GM21423 (cell line): ENCODE measurements at regions not wholly inside any gene's neighbourhood (a gene's known extent, or its start where the extent isn't known, plus 50 kb on each side); places are given as distances from the start of the nearest gene placed in this dataset.

Experiments used
- ATAC-seq: cut with Tn5 transposase; IDR thresholded peaks from one replicate; pipeline ENCODE4 v1.9.1; 2021; ENCODE audit warnings: mild to moderate bottlenecking, moderate library complexity; ENCODE audit not compliant: unreplicated experiment

DNA sequence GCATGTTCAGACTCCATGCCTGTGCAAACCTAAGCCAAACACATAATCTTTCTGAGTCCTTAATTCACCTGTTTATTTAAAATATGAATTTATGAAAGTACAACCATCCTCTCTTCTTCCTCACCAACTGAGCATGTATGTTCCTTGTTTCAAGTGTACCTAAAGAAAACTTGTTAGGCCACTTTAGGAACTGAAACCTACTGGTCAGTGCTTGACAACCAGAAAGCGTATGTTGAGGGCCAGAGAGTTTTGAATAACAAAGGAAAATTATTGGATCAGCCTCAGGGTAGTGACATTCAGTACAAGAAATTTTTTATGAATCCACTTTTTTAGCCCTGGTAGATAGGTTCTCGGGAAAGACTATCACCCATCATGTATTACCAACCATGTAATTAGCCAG is 847.6 kb upstream of the CELF4 start:
- no peak for ATAC-seq

DNA sequence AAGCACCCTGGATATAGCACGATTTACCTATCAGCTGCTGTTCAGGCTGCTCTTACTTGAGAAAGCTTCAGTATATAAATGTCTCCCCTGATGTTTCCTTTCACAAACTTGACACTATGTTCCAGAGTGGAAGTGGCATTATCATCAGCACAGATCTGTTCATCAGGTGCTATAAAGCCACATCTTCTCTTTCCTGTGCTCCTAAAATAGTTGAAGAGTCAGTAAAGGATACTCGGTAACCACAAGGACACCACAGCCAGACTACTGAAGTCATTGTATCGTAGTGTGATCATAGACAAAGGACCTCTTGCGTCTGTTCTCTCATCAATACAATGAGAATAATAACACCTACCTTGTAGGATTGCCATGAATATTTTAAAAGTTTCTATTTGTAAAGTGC is 841.0 kb upstream of the CELF4 start:
- ATAC-seq = no peak

DNA sequence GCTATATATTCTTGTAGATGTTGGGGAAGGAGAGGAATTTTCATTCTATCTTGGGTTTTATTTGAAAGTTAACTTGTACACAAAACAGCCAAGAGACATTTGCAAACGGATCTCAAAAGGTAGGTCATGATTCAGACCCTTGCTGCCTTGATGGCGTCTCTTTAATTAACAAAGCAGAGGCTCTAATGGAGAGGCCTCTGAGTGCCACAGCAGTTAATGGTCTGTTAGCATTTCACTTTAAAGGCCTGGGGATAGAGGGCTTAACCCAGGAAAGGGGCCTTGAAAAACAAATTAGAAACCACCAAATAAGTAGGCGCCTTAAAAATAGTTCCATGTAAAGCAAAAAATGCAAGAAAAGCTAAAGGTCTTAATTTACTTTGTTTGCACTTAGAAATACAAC is 836.9 kb upstream of the CELF4 start:
- no peak for ATAC-seq

DNA sequence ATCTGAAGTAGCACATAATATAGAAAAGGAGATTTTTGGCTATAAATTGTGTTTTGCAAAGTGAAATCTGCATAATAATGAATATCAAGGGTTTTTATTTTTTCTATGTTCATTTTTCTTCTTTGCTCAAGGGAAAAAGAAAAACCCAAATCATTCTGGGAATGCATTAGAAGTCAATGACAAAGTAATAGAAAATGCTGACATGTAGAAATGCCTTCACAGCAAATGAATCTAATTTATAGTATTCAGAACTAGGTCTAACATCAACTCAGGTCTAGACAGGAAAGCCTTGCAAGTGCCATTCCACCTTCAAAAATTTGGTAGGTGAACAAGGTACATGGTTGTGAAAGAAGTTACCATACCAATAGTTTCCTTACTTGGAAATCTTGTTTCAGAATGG is 831.5 kb upstream of the CELF4 start:
- ATAC-seq = no peak

DNA sequence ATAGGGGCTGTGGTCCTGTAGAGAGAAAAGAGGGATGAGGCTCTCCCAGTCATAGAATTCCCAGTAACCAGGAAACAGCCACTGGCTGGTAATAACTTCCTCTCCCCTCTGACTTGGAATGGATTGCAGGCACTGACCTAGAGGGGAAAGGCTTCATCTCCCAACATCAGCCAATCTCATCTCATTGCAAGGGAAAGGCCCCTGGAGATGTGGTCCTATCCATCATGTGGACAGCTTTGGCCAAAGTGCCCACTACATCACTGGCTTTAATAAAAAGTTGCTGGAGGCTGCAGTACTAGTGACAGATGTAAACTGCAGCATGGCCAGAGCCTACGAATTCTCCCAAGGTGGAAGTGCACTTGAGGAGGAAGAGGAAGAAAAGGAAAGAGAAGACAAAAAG is 820.5 kb upstream of the CELF4 start:
- ATAC-seq = no peak

DNA sequence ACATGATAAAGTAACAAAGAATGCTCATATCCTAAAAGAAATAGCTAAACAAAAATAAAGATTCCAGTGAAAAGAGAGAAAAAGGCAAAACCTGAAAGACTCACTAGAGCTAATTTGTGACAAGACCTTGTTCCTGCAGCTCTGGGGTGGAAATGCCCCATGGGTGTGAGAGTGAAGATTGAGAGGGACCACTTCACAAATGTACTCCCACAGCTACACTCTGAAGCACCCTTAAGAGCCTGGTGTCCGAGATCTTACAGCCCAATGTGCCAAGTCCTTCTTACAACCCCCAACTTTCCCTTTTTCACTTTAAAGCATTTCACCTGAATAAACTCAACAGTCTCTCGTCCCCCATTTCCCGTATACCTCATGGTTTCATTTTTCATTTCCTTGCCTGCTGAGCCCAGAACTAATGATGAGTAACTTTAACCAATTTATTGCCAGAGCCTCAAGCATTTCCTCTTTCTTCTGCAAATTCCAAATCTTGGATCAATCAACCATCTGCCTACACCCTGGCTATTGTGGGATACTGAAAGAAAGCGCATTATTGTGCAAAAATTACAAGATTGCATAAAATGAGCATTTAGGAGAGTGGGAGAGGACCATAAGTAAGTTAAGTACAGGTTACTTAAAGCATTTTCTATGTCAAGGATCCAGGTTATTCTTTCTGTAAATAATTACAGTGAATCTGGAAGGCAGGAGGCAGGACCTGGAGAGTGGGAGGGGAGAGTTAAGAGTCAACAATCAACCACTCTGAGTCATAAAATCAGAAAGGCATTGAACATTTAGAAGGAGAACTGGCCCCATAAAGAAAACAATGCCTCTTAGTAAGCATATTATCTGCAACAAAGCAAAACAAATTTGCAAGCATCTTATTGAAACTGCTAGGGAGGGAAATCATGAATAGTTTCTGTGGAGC is 804.4 kb upstream of the CELF4 start:
- ATAC-seq = no peak

DNA sequence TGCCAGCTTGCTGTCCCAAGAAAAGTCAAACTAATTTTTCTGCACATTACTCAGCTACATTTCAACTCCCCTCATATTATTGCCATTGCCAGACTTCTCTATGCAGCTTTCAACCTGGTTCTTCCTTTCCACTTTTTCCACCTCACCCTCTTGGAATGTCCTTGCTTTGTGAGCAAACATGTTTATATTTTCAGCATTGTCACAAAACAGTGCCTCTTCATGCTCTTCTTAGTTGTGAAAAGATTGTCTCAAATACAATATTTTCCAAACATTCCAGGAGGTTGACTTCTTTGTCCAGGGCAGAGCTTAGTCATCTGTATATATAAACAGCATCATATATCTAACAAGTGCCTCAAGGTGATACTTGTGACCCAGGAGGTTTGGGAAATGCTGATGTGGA is 803.3 kb upstream of the CELF4 start:
- no peak for ATAC-seq

DNA sequence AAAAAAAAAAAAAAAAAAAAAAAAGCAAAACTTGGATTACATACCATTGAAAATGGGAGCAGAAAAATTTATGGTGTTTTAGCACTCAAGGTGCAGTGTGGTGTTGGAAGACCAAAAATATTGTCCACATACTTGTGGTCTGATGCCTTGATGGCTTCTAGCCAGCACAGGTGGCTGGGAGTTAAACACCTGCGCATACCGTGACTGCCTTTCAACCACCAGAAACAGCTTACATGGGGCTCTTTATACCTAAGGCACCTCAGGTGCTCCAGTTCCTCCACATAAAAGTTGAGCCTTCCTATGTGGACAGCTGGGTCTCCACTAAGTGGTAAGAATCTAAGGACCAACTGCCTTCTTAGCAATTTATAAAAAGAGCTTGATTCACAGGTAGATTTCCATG is 802.6 kb upstream of the CELF4 start:
- no peak for ATAC-seq

DNA sequence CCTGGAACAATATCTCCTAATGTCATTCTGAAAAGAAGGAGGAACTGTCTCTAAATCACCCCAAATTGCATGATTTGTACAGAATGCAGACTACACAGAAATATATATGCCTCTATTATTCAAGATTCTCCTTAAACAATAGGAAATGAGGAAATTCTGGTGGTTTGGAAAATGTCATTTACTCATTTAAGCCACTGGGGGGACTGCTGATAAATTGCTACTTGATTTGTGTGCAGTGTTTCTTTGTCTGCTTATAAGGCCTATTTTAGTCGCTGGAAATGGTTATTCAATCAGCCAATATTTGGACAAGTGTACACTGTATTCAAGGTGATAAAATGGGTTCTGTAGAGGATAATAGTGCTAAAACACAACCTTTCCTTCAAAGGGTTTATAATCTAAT is 801.9 kb upstream of the CELF4 start:
- ATAC-seq = no peak

DNA sequence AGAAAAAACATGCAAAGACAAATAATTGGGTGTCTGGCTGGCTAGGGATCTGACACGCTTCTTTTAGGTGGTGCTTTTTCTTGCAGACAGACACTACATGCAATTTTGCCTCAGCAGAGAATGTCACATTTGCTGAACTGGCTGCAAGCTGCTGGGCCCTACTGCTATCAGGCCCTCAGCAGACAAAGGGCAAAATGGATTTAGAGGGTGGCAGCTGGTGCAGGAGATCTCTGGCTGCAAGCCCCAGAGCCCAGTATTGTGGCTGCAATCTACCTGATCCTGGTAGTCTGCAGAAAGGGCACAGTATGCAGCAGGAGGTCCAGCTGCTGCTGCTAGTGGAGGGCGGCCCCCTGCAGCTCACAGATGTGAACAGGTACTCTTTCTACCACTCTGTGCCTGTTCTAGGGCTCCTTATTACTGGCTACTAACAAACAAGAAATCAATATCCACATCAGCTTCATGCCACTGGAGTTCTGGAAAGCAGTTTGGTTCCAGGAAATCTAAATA is 796.7 kb upstream of the CELF4 start:
- ATAC-seq = no peak

DNA sequence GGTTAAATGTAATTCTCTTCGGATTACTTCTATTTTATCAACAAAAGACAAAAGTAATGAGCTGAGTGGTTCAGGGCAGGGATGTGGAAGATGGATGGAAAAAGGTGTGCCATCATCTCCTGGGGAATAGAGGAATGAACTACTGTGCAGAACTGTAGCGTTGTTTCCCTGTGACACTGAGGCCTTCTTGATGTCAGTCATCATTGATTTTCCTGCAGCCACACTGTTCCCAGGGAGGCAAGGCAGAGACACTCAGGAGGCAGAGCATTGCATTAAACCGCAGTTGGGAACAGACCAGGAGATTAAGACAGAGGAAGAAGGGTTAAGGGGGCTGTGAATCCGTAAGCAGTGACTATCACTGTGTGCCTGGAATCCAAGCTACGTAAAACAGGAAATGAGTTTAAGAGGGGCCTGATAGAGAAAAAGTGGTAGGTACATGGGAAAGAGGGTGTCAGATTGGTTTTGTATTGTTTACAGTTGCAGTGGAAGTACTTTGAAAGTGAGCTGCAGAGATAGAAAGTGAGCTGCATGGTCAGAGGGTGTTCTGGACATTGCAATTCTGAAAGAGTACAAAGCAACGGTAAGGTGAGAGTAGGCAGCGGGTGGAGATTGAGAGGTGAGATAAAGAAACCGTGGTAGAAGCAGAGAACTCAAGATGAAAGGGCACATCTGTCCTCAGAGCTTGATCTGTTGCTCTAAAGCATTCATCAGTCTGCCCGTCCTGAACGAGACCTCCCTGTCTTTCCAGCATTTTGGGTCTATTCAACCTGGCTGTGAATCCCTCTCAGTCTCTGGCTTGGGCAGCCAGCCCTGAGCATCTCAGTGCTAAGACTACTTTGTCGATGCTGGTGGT is 793.4 kb upstream of the CELF4 start:
- no peak for ATAC-seq

DNA sequence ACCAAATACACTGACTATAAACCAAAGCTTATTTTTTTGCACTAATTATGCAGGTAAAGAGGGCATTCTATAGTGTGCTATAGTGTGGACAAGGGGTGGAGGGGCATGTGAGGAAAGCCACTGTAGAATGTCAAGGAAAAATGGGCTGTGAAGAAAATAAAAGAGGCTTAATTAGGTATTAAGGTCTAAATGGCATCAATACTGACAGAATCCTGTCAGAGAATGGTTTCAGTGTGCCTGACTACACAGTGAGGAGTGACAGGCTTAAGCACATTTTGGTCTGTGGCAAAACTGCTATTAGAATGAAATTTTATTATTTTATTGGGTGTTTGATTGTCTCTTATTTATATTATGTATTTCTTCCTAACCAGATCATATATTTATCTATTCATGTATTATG is 787.6 kb upstream of the CELF4 start:
- ATAC-seq = no peak

DNA sequence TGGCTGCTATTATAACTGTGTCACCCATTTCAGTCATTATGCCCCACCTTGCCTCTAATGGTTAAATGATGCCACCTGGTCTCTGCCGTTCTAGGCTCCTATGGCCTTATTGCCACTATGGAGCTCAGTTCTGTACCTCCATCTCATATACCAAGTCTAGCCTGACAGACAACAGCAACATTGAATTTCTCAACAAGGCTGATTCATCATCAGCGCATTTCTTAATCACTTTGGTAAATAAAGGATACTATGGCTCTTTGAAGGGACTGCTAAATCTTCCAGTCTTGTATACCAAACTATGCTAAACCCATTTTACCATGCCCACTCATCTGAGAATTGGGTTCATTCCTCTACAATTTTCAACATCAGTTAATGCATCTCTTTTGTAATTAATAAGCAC is 784.5 kb upstream of the CELF4 start:
- no peak for ATAC-seq

DNA sequence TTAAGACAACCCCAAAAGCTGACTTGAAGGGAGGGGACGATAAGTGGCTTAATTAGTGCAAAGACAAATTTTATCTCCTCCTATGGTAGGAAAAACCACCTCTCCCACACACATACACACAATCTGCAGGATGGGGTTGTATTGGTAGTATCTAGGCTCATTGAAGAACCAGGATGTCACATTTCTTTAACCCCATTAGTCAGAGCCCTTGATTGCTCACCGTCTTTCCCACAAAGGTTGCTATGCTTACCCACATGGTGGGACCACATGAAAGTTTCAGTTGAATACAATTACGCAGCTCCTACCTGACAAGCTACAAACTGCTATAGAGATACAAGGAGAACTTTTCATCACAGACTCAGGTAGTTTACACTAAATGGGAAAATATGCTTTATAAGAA is 765.0 kb upstream of the CELF4 start:
- no peak for ATAC-seq

DNA sequence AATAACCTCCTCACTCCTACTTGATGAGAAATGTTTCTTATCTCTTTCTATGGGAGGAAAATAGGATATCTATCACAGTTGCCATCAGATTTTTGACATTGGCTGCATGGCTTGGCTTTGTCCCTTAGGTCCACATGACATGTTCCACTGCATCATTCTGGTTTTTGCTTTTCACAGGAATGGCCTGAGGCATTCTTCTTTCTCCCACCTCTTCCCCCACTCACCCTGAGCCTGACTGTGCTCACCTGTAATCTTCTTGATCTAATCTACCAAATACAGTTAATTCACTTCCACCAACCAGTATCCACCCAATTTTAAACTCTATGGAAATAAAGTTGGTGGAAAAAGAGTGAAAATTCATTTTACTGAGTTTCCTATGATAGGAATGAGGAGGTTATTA is 763.5 kb upstream of the CELF4 start:
- ATAC-seq = no peak

DNA sequence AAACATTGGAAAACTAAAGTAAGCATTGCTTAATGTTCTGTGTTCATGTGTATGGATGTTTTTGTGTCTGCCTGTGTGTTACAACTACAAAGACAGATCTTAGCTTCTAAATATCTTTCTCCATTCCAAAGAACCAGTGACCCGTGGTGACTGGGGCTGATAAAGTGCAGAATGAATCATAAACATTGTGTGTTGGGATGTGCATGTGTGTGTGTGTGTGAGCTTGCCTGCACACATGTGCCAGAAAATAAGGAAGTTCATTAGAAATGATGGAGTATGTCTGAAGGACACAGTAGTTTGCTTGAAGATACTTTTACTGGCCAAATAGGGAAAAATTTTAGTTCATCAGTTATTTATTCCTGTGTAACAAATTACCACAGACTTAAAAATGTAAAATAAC is 756.6 kb upstream of the CELF4 start:
- no peak for ATAC-seq

DNA sequence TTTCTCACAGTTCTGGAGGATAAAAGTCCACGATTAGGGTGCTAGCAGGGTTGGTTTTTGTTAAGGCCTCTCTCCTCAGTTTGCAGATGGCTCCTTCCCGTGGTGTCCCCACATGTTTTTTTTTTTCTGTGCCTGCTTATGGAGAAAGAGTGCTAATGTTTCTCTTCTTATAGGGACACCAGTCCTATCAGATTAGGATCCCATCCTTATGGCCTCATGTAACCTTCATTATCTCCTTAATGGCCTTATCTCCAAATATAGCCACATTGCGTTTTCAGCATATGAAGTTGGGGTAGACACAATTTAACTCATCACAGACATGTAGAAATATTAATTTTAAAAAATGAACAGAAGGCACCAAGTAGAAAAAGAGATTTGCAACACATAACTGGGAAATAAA is 755.7 kb upstream of the CELF4 start:
- ATAC-seq = no peak

DNA sequence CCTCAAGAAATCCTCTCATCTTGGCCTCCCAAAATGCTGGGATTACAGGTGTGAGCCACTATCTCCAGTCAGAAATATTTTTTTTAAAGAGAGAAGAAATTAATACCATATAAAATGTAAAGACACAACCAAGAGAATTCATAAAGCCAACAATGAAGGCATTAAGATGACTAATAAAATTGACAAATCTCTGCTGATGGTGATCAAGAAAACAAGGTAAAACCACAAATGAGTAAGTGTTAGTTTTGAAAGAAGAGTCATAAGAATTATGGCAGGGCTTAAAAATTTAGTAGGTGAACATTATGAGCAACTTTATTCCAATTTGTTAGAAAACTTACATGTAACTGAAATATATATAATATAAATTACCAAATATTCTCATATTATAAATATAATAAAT is 752.8 kb upstream of the CELF4 start:
- no peak for ATAC-seq

DNA sequence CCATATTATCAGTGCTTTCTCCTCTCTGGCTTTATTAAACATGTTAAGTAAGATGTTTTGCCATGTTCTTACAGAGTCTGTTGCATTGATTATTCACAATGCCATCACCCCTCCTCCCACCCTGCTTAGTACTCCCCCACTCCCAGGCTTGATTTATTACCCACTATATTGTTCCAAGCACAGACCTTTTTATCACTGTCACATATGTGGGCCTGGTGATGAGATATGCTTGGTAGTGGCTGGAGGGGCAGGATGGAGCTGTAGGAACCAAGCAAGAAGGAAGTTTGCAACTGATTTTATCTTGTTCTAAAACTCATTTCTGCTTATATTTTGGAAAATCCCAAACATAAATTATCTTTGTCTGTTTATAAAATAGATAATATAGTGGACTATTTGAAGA is 748.2 kb upstream of the CELF4 start:
- ATAC-seq = no peak

DNA sequence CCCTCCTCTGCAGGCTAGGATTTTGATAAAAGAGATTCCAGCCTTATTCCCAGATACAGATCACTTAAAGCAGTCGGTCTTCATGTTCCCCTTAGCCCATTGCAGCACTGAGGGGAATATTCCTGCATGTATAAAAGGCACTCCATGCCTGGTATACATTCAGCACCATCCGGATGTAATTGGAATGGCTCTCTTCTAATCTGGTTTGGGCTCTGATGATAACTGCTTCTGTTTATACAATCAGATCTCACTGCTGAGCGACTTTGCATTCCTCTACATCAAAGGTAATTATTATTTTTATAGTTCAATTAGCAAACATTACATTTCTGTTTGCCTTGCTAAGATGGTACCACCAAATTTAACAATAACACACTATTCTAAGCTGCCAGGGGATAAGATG is 746.9 kb upstream of the CELF4 start:
- no peak for ATAC-seq

DNA sequence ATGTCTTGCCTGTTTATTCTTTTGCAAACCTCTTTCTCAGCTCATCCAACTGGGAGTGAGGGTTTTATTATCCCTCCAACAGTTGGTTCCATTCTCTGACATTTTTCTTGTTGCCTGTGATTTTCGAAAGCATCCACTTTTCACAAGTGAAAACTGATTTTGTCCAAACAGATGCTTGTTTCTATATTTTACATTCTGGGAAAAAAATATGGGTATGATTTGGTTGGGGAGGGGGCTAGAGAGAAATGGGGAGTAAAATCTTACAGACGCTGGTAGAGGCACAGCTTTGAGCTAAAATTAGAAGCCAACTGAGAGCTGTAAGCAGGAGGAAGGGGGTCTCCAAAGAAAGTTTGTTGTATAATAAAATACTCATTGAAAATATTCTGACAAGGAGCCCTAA is 745.3 kb upstream of the CELF4 start:
- no peak for ATAC-seq

DNA sequence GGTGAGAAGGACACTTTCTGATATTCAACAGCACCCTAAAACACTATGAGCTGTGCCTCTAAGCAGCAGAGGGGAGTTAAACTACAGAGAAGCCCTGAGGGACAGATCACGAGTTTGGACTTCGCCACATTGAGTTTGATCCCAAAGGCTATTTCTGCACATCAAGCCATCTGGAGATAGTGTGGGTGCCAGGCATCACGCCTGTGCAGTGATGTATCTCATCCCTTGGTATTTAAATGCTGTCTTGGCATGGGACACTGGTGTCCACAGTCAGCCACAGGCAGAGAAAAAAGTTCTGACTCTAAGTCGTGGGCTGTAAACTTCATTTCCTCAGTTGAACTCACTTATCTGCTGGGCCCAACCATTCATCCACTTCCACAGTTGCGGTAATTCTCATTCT is 742.3 kb upstream of the CELF4 start:
- no peak for ATAC-seq
